ENCODE measurements at regions not wholly inside any gene's neighbourhood (a gene's known extent, or its start where the extent isn't known, plus 50 kb on each side); places are given as distances from the start of the nearest gene placed in this dataset.

GRCh38 chr2:187136646-187137045 lies 287.7 kb upstream of the ZSWIM2 start (continued):
- TF ChIP-seq ERG (CRISPR knock-in tag; IDR thresholded peaks at IDR 0.05) (no peak), ZMAT4 (CRISPR knock-in tag; IDR thresholded peaks at IDR 0.05) (no peak), USF1 (CRISPR knock-in tag; IDR thresholded peaks at IDR 0.05) (no peak), ZNF138 (CRISPR knock-in tag; conservative IDR thresholded peaks at IDR 0.05) (no peak), FOXP4 (CRISPR knock-in tag; IDR thresholded peaks at IDR 0.05) (no peak), ZBTB21 (CRISPR knock-in tag; IDR thresholded peaks at IDR 0.05; ENCODE audit: borderline replicate concordance) (no peak)

GRCh38 chr2:187134306-187134705 lies 285.3 kb upstream of the ZSWIM2 start:
- POLR2A ChIA-PET, result no interaction called here

More at GRCh38 chr2:187134306-187134705, 285.3 kb upstream of the ZSWIM2 start:
- peaks cover 6% of the 10 kb centered on the region; the same call in 1 of the 2 replicates for H3K4me1 Mint-ChIP-seq
- no peaks in the 10 kb centered on the region for H3K36me3 Mint-ChIP-seq
- no peak overlapping the region for H3K4me3 Mint-ChIP-seq
- CTCF ChIA-PET, result no interaction called here
- no peaks in the 10 kb centered on the region for H3K27me3 Mint-ChIP-seq (ENCODE audit: low read depth)
- no peak for DNase-seq (ENCODE audit: low spot score)
- H3K27ac Mint-ChIP-seq, result no peak overlapping the region
- ATAC-seq, result no peak
- peaks cover 7% of the 10 kb centered on the region for H3K9me3 Mint-ChIP-seq
- TF ChIP-seq NR1H2 (CRISPR knock-in tag; IDR thresholded peaks at IDR 0.05), result no peak
- no peak for TF ChIP-seq JUN (CRISPR knock-in tag; IDR thresholded peaks at IDR 0.05)
- TF ChIP-seq PREB (CRISPR knock-in tag; IDR thresholded peaks at IDR 0.05; ENCODE audit: borderline replicate concordance), result no peak
- no peak for TF ChIP-seq MXD4 (CRISPR knock-in tag; IDR thresholded peaks at IDR 0.05; ENCODE audit: borderline replicate concordance)
- no peak for TF ChIP-seq EMX1 (CRISPR knock-in tag; IDR thresholded peaks at IDR 0.05)
- TF ChIP-seq NFATC4 (CRISPR knock-in tag; IDR thresholded peaks at IDR 0.05), result no peak
- no peak for TF ChIP-seq ARID4B (CRISPR knock-in tag; IDR thresholded peaks at IDR 0.05; ENCODE audit: borderline replicate concordance)
- TF ChIP-seq ZNF396 (CRISPR knock-in tag; IDR thresholded peaks at IDR 0.05; ENCODE audit: borderline replicate concordance), result no peak
- TF ChIP-seq TEAD1 (CRISPR knock-in tag; IDR thresholded peaks at IDR 0.05), result no peak
